ENCODE measurements at regions not wholly inside any gene's neighbourhood (a gene's known extent, or its start where the extent isn't known, plus 50 kb on each side); places are given as distances from the start of the nearest gene placed in this dataset.

DNA sequence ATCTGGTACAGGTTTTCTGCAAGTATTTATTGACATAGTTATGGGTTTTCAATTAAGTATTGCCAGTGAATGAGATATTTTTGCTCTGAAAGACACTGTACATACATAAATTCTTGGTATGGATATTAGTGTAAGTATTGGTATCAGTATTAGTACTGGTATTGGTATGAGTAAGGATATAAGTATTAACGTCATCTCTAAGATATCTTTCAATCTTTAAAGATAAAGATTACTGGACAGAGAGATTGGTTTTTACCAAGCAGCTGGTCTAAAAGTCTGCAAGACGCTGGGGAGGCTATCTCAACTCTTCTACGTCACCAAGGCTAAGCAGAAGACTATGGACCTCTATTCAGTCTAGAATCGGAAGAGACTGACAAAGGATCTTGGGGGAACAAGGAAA lies 234.5 kb downstream of the NXPE2 start:
- ChIA-PET POLR2A (no interaction called here), CTCF (no interaction called here)
- TF ChIP-seq, protein P1, sequence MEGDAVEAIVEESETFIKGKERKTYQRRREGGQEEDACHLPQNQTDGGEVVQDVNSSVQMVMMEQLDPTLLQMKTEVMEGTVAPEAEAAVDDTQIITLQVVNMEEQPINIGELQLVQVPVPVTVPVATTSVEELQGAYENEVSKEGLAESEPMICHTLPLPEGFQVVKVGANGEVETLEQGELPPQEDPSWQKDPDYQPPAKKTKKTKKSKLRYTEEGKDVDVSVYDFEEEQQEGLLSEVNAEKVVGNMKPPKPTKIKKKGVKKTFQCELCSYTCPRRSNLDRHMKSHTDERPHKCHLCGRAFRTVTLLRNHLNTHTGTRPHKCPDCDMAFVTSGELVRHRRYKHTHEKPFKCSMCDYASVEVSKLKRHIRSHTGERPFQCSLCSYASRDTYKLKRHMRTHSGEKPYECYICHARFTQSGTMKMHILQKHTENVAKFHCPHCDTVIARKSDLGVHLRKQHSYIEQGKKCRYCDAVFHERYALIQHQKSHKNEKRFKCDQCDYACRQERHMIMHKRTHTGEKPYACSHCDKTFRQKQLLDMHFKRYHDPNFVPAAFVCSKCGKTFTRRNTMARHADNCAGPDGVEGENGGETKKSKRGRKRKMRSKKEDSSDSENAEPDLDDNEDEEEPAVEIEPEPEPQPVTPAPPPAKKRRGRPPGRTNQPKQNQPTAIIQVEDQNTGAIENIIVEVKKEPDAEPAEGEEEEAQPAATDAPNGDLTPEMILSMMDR (IDR thresholded peaks at IDR 0.05; ENCODE audit: control extremely low read depth, extremely low read depth, low read depth, missing control alignments), result no peak
- DNase-seq (ENCODE audit: extremely low spot score), result no peak

GRCh38 chr11:114914231-114915005 lies 236.1 kb downstream of the NXPE2 start:
- CTCF ChIA-PET, result no interaction called here
- no peak for DNase-seq (ENCODE audit: extremely low spot score)
- POLR2A ChIA-PET, result no interaction called here
- TF ChIP-seq, protein P1 (IDR thresholded peaks at IDR 0.05; ENCODE audit: control extremely low read depth, extremely low read depth, low read depth, missing control alignments), result no peak

- ChIA-PET CTCF (no interaction called here), POLR2A (no interaction called here)
- no peak for DNase-seq (ENCODE audit: extremely low spot score)
- TF ChIP-seq, protein P1 (IDR thresholded peaks at IDR 0.05; ENCODE audit: control extremely low read depth, extremely low read depth, low read depth, missing control alignments), result no peak
Observed at GRCh38 chr11:114915871-114916805, 237.8 kb downstream of the NXPE2 start.

DNA sequence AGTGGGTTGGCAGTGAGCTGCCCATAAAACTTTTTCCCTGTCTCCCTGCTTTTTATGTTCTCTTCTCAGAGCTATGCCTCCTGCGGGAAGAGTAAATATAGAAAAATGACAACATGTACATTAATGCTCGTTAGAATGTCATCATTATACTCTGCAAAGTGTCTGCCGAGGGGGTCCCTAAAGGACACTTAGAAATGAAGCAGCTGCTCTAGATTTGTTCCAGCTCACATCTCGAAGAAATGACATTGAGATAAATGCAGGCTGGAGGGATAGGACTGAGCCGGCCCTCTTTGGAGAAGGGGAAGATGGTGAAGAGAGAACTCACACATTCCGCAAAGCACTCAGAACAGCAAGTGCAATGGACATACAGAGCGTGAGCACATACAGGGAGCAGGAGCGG lies 240.0 kb downstream of the NXPE2 start:
- ChIA-PET POLR2A (no interaction called here), CTCF (interaction anchor here (1.3 kb wide), 1 partner anchor 8 kb away, joined by 4 read pairs; no protein-coding TSS in a partner anchor)
- no peak for DNase-seq (ENCODE audit: extremely low spot score)
- TF ChIP-seq, protein P1 (IDR thresholded peaks at IDR 0.05; ENCODE audit: control extremely low read depth, extremely low read depth, low read depth, missing control alignments), result no peak

DNA sequence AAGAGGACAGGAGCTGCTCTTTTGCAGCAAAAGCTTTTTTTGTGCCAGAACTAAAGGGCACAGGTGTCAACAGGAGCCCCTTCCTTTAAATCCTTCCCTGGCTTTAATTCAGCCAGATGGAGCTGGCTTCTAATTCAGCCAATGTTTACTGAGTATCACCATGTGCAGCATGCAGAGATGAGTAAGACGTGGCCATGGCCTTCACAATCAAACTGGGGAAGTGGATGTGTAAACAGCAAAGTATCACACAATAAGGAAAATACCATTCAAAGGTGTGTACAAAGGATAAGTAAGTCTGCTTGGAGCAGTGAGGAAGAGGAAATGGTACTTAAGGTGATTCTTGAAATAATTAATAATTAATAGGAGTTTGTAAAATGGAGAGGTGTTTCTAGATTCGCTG lies 243.4 kb downstream of the NXPE2 start:
- ChIA-PET POLR2A (no interaction called here), CTCF (no interaction called here)
- TF ChIP-seq, protein P1 (IDR thresholded peaks at IDR 0.05; ENCODE audit: control extremely low read depth, extremely low read depth, low read depth, missing control alignments), result no peak
- DNase-seq (ENCODE audit: extremely low spot score), result no peak

- TF ChIP-seq, protein P1 (IDR thresholded peaks at IDR 0.05; ENCODE audit: control extremely low read depth, extremely low read depth, low read depth, missing control alignments), result no peak
- CTCF ChIA-PET, result interaction anchor here (1.2 kb wide), 1 partner anchor 31 kb away, joined by 4 read pairs; no protein-coding TSS in a partner anchor
- POLR2A ChIA-PET, result no interaction called here
Observed at GRCh38 chr11:114924042-114924441, 245.7 kb downstream of the NXPE2 start.

More at GRCh38 chr11:114924042-114924441, 245.7 kb downstream of the NXPE2 start:
- DNase-seq (ENCODE audit: extremely low spot score), result no peak

Data from GM10248 (cell line).